ENCODE measurements at regions not wholly inside any gene's neighbourhood (a gene's known extent, or its start where the extent isn't known, plus 50 kb on each side); places are given as distances from the start of the nearest gene placed in this dataset.

- TF ChIP-seq CTCF (conservative IDR thresholded peaks at IDR 0.05; ENCODE audit: low read length), result no peak
- TF ChIP-seq EZH2phosphoT487 (IDR thresholded peaks at IDR 0.05; ENCODE audit: borderline replicate concordance), result no peak
Observed at GRCh38 chr10:108307250-108307924, 1142.9 kb upstream of the SORCS1 start.

All from Loucy (cell line).